KMS-11 (cell line): ENCODE measurements at regions not wholly inside any gene's neighbourhood (a gene's known extent, or its start where the extent isn't known, plus 50 kb on each side); places are given as distances from the start of the nearest gene placed in this dataset.

Experiments used
- H2AFZ ChIP-seq: fragments of 200-600 bp; sonication (generic); 2 replicates; pipeline ENCODE4 v1.6.1; 2016; ENCODE audit warnings: antibody characterized with exemption, mixed run types, low read depth
- H3K27ac ChIP-seq: fragments of 200-600 bp; sonication (generic); 2 replicates; pipeline ENCODE4 v1.6.1; 2016; ENCODE audit warnings: mild to moderate bottlenecking, mixed run types
- H3K27me3 ChIP-seq: fragments of 200-600 bp; sonication (generic); 2 replicates; pipeline ENCODE4 v1.6.1; 2017; ENCODE audit warnings: mild to moderate bottlenecking, low read depth, mixed run types, moderate library complexity; ENCODE audit not compliant: insufficient read depth
- H3K36me3 ChIP-seq: fragments of 200-600 bp; sonication (generic); 2 replicates; pipeline ENCODE4 v1.6.1; 2017; ENCODE audit warnings: mild to moderate bottlenecking, mixed run types; ENCODE audit not compliant: insufficient read depth
- H3K4me1 ChIP-seq: fragments of 200-600 bp; sonication (generic); 2 replicates; pipeline ENCODE4 v1.6.1; 2016; ENCODE audit warnings: mild to moderate bottlenecking, low read depth, mixed run types; ENCODE audit not compliant: poor library complexity, severe bottlenecking
- H3K4me2 ChIP-seq: fragments of 200-600 bp; sonication (generic); 2 replicates; pipeline ENCODE4 v1.7.0; 2016; ENCODE audit warnings: mild to moderate bottlenecking, mixed run types
- H3K4me3 ChIP-seq: fragments of 200-600 bp; sonication (generic); IDR thresholded peaks from 2 replicates; pipeline ENCODE4 v1.6.1; 2017; ENCODE audit warnings: low read depth, low read length, mixed read lengths; ENCODE audit not compliant: insufficient read depth
- H3K79me2 ChIP-seq: fragments of 200-600 bp; sonication (generic); 2 replicates; pipeline ENCODE4 v1.6.1; 2016; ENCODE audit warnings: low read depth, mixed run types; ENCODE audit not compliant: insufficient read depth
- H3K9ac ChIP-seq: fragments of 200-600 bp; sonication (generic); 2 replicates; pipeline ENCODE4 v1.6.1; 2016; ENCODE audit warnings: mild to moderate bottlenecking, mixed run types
- H4K20me1 ChIP-seq: fragments of 200-600 bp; sonication (generic); 2 replicates; pipeline ENCODE4 v1.6.1; 2016; ENCODE audit warnings: mild to moderate bottlenecking, mixed run types; ENCODE audit not compliant: insufficient read depth
- CTCF ChIP-seq: fragments of 200-600 bp; sonication (generic); conservative IDR thresholded peaks from 2 replicates; pipeline ENCODE4 v1.6.1; 2017; ENCODE audit warnings: low read depth, mild to moderate bottlenecking, antibody characterized with exemption, low read length, moderate library complexity, mixed read lengths

GRCh38 chr19:28940751-28941500 is 272.0 kb downstream of the UQCRFS1 start:
- Histone ChIP-seq H3K4me2 (no peak overlapping the region), H4K20me1 (no peaks in the 10 kb centered on the region), H3K4me3 (no peak overlapping the region), H3K4me1 (no peaks in the 10 kb centered on the region), H3K27ac (no peak overlapping the region), H3K36me3 (no peaks in the 10 kb centered on the region), H3K79me2 (no peaks in the 10 kb centered on the region), H3K9ac (no peak overlapping the region), H2AFZ (no peak overlapping the region), H3K27me3 (no peaks in the 10 kb centered on the region)
- TF ChIP-seq CTCF = no peak

- no peak overlapping the region for H3K4me3 ChIP-seq
- no peaks in the 10 kb centered on the region for H3K36me3 ChIP-seq
- no peaks in the 10 kb centered on the region for H3K79me2 ChIP-seq
- no peak overlapping the region for H3K27ac ChIP-seq
- no peaks in the 10 kb centered on the region for H3K27me3 ChIP-seq
- no peak overlapping the region for H3K4me2 ChIP-seq
- TF ChIP-seq CTCF = no peak
- H4K20me1 ChIP-seq = no peaks in the 10 kb centered on the region
- no peaks in the 10 kb centered on the region for H3K4me1 ChIP-seq
- H3K9ac ChIP-seq = no peak overlapping the region
- no peak overlapping the region for H2AFZ ChIP-seq
These were observed 273.7 kb downstream of the UQCRFS1 start for GRCh38 chr19:28939236-28939635.

- Histone ChIP-seq H3K4me1 (no peaks in the 10 kb centered on the region), H3K27me3 (no peaks in the 10 kb centered on the region), H3K27ac (no peak overlapping the region), H4K20me1 (no peaks in the 10 kb centered on the region), H3K4me2 (no peak overlapping the region), H2AFZ (no peak overlapping the region), H3K9ac (no peak overlapping the region), H3K79me2 (no peaks in the 10 kb centered on the region), H3K36me3 (no peaks in the 10 kb centered on the region), H3K4me3 (no peak overlapping the region)
- TF ChIP-seq CTCF = no peak
These were observed 276.9 kb downstream of the UQCRFS1 start for GRCh38 chr19:28936001-28936400.

GRCh38 chr19:28934631-28935030 is 278.3 kb downstream of the UQCRFS1 start:
- Histone ChIP-seq H3K79me2 (no peaks in the 10 kb centered on the region), H3K27ac (no peak overlapping the region), H2AFZ (no peak overlapping the region), H3K4me3 (no peak overlapping the region), H3K4me1 (no peaks in the 10 kb centered on the region), H3K4me2 (no peak overlapping the region), H3K27me3 (no peaks in the 10 kb centered on the region), H3K36me3 (no peaks in the 10 kb centered on the region), H3K9ac (no peak overlapping the region), H4K20me1 (no peaks in the 10 kb centered on the region)
- TF ChIP-seq CTCF = no peak
